Peyer's patch (tissue), 4 donors: ENCODE measurements at regions not wholly inside any gene's neighbourhood (a gene's known extent, or its start where the extent isn't known, plus 50 kb on each side); places are given as distances from the start of the nearest gene placed in this dataset.

Experiments used
- POLR2A ChIP-seq, 2 donors: fragments of 450-650 bp; IDR thresholded peaks; one replicate each; pipeline ENCODE4 v1.5.1; 2017; ENCODE audit warnings: antibody characterized with exemption in 2 of 2, mild to moderate bottlenecking in 2 of 2, moderate library complexity in 2 of 2
- TF ChIP-seq, protein P1 (sequence below), 6 experiments: fragments of 450-650 bp in 4 of 6; fragments of 200-600 bp in 2 of 6; sonication (generic) in 1 of 6; IDR thresholded peaks; one replicate each; pipeline ENCODE4 v1.5.1; 2017 to 2019; ENCODE audit warnings: antibody characterized with exemption in 6 of 6, mild to moderate bottlenecking in 3 of 6, moderate library complexity in 1 of 6

DNA sequence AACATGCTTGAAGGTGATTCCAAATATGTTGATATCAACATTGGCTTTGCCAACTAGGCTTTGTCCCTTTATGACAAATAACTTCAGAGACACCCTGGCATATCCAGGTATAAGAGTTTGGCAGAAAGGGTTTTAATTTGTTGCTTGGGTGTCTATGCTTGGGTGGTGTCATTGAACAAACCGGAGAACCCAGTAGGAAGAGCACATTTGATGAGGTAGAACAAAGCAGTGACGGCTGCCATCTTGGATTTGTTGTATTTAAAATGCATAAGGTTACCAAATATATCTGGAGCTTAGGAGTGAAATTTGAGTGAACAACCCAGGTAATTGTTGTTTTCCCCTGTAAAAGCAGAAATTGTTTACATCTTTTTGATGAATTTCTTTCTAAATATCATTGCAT is 503.7 kb upstream of the JARID2 start:
- TF ChIP-seq, protein P1, sequence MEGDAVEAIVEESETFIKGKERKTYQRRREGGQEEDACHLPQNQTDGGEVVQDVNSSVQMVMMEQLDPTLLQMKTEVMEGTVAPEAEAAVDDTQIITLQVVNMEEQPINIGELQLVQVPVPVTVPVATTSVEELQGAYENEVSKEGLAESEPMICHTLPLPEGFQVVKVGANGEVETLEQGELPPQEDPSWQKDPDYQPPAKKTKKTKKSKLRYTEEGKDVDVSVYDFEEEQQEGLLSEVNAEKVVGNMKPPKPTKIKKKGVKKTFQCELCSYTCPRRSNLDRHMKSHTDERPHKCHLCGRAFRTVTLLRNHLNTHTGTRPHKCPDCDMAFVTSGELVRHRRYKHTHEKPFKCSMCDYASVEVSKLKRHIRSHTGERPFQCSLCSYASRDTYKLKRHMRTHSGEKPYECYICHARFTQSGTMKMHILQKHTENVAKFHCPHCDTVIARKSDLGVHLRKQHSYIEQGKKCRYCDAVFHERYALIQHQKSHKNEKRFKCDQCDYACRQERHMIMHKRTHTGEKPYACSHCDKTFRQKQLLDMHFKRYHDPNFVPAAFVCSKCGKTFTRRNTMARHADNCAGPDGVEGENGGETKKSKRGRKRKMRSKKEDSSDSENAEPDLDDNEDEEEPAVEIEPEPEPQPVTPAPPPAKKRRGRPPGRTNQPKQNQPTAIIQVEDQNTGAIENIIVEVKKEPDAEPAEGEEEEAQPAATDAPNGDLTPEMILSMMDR (IDR thresholded peaks at IDR 0.05) = no peak
- TF ChIP-seq POLR2A (IDR thresholded peaks at IDR 0.05) = no peak
